ENCODE measurements at regions not wholly inside any gene's neighbourhood (a gene's known extent, or its start where the extent isn't known, plus 50 kb on each side); places are given as distances from the start of the nearest gene placed in this dataset.

- no peak for DNase-seq (ENCODE audit: low read depth in 2 of 2)
Observed at GRCh38 chr9:88230612-88231011, 92.3 kb upstream of the SPATA31C2 start.

- no peak for DNase-seq (ENCODE audit: low read depth in 2 of 2)
Observed at GRCh38 chr9:88229434-88229833, 91.2 kb upstream of the SPATA31C2 start.

GRCh38 chr9:88224938-88225337, 86.7 kb upstream of the SPATA31C2 start:
- no peak for DNase-seq (ENCODE audit: low read depth in 2 of 2)

- no peak for DNase-seq (ENCODE audit: low read depth in 2 of 2)
Observed at GRCh38 chr9:88221105-88221504, 82.8 kb upstream of the SPATA31C2 start.

- no peak for DNase-seq (ENCODE audit: low read depth in 2 of 2)
Observed at GRCh38 chr9:88220652-88221051, 82.4 kb upstream of the SPATA31C2 start.

- no peak for DNase-seq (ENCODE audit: low read depth in 2 of 2)
Observed at GRCh38 chr9:88219601-88220000, 81.3 kb upstream of the SPATA31C2 start.

- DNase-seq (ENCODE audit: low read depth in 2 of 2), result no peak
Observed at GRCh38 chr9:88218726-88219125, 80.5 kb upstream of the SPATA31C2 start.

- no peak for DNase-seq (ENCODE audit: low read depth in 2 of 2)
Observed at GRCh38 chr9:88216126-88216995, 78.1 kb upstream of the SPATA31C2 start.

GRCh38 chr9:88215196-88216125, 77.2 kb upstream of the SPATA31C2 start:
- DNase-seq (ENCODE audit: low read depth in 2 of 2), result no peak

- DNase-seq (ENCODE audit: low read depth in 2 of 2), result no peak
Observed at GRCh38 chr9:88202321-88202720, 64.0 kb upstream of the SPATA31C2 start.

GRCh38 chr9:88198341-88198807, 60.1 kb upstream of the SPATA31C2 start:
- no peak for DNase-seq (ENCODE audit: low read depth in 2 of 2)

GRCh38 chr9:88197781-88198340, 59.6 kb upstream of the SPATA31C2 start:
- no peak for DNase-seq (ENCODE audit: low read depth in 2 of 2)

- DNase-seq (ENCODE audit: low read depth in 2 of 2), result no peak
Observed at GRCh38 chr9:88197016-88197415, 58.7 kb upstream of the SPATA31C2 start.

GRCh38 chr9:88196142-88196790, 58.0 kb upstream of the SPATA31C2 start:
- no peak for DNase-seq (ENCODE audit: low read depth in 2 of 2)

GRCh38 chr9:88193766-88194165, 55.5 kb upstream of the SPATA31C2 start:
- DNase-seq (ENCODE audit: low read depth in 2 of 2), result no peak

- no peak for DNase-seq (ENCODE audit: low read depth in 2 of 2)
Observed at GRCh38 chr9:88191456-88191855, 53.2 kb upstream of the SPATA31C2 start.

- DNase-seq (ENCODE audit: low read depth in 2 of 2), result no peak
Observed at GRCh38 chr9:88189371-88189770, 51.1 kb upstream of the SPATA31C2 start.

All from dermis microvascular lymphatic vessel endothelial cell (primary cell).